HG02642 (cell line): ENCODE measurements at regions not wholly inside any gene's neighbourhood (a gene's known extent, or its start where the extent isn't known, plus 50 kb on each side); places are given as distances from the start of the nearest gene placed in this dataset.
A peak's percentile ranks its signal among the peaks of the same experiment; 100 is the strongest.

Experiments
- ATAC-seq: cut with Tn5 transposase; IDR thresholded peaks from one replicate; pipeline ENCODE4 v1.9.1; 2021; ENCODE audit warnings: mild to moderate bottlenecking; ENCODE audit not compliant: unreplicated experiment, poor library complexity

DNA sequence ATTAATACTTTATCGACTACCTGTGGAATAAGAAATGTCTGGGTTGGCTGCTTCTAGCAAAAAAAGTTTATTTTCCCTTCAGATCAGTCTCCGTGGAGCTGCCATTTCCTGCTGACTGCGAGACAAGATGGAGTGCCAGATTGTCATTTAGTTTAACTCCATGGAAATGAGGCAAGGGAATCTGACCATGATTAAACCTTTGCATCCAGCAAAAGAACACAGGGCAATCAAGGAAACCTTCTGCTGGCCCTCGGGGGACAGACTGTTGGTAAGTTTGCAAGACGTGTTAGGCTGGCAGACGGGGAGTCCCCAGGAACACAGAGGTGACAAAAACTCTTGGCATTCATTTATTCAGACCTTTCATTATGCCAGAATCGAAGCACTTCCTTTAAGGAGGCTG, 52.2 kb upstream of the SPACA1 start:
- ATAC-seq, result no peak

DNA sequence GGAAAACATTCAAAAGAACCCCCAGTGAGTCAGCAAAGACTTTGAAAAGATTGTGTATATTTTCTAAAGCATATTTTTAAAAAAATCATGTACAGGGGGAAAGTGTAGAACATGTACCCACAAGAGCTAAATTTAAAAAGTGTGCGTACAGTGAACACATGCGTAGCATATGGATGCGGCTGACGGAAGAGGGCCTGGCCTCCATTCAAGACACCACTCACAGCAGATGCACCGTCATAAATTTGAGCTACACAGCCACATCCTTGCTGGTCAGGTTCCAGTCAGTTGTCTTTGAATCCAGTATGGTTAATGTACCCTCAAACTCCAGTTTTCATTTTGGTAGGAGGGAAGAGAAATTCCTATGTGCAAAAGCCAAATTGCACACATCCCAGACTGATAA, 54.3 kb upstream of the SPACA1 start:
- ATAC-seq, result no peak

DNA sequence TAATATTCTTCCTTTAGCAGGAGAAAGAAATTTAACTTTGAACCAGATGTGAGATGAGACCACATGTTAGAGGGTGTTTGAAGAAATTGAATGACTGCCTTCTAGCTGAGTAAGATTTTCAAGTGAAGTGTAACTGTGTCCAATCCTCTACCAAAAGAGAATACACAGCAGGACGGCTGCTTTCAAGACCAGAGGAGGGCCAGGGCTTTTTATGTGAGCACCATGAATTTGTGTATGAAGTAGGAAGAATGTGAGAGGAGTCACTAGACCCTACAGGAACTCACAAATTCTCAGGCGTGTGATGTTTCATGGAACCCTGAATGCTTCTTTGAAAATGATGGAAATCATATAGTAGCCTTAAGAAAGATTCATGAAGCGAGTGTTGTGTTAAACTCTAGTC, 56.8 kb upstream of the SPACA1 start:
- ATAC-seq, result no peak

DNA sequence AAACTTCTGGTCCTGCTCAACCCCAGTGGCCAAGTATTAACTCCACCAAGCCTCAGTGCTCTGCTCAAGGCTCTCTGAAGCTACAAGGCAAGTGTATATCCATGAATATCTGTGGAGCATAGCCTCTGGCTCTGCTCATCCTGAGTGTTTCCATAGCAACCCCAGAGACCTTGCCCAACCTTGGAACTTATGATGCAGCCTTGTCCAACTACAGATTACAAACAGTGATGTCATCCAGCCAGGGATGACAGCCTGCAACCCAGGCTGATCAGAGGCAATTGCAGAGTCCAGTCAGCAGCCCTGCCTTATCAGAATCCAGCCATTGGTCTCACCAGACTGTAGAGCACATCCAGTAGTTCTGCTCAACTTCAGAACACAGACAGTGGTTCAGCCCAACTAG, 65.5 kb upstream of the SPACA1 start:
- no peak for ATAC-seq

DNA sequence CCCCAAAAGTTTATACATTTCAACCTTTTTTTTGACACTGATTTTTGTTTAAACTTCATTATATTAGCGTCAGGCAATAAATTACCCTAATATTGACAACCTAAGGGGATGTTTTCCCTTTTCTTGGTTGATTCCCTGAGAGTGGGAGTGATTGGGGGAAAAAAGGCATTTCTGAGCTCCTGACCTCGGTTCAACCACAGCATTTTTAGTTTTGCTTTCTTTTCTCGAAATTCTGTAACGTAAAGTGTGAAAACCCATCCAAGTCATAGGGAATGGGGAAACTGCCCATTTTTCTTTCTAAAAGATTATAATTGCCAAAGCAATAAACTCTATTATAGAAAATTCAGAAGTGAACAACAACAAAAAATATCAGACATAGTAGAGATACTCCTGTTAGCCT, 67.9 kb upstream of the SPACA1 start:
- ATAC-seq, result no peak

DNA sequence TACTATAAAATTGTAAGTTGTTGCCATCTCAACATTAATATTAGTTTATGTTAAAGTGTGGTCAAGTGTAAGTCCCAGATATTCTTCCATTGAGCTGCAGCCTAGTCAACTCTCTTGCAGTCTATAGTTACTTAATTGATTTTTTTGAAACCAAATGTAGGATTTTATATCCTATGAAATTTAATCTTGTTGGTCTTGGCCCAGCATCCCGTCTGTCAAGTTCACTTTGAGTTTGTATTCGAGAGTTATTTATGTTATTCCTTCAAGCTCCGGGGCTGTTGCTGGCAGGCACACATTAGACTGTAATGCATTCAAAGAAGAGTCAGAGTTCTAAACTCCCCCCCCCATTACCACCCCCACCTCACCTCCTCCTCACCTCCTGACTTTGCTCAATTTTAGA, 71.0 kb upstream of the SPACA1 start:
- no peak for ATAC-seq

DNA sequence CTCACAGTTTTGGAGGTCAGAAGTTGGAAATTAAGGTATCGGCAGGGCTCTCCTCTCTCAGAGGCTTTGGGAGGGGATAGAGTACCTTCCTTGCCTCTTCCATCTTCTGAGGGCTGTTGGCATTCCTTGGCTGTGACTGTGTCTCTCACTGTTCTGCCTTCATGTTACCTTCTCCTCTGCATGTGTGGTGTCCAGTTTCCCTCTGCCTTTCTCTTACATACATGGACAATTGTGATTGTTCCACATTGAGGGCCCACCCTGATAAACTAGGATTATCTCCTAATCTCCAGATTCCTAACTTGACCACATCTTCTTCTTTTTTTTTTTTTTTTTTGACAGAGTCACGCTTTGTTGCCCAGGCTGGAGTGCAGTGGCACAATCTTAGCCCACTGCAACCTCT, 72.1 kb upstream of the SPACA1 start:
- ATAC-seq, result no peak

DNA sequence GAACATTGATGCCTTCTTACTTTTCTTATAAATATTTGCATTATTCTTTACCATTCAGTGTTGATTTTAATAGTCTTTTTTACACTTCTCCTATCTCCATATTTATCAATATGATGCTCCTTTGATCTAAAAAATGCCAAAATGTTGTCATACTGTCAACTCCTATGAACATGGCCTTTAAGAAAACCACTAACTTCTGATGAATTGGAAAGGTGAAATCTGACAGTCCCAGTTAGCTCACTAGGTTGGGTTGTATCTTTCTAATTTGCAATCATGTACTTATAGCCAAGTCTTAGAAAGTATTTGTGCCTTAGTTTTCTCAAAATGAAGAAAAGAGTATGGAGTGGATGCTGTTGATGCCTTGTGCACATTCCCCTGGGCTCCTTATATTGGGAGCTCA, 75.4 kb upstream of the SPACA1 start:
- ATAC-seq, result no peak

DNA sequence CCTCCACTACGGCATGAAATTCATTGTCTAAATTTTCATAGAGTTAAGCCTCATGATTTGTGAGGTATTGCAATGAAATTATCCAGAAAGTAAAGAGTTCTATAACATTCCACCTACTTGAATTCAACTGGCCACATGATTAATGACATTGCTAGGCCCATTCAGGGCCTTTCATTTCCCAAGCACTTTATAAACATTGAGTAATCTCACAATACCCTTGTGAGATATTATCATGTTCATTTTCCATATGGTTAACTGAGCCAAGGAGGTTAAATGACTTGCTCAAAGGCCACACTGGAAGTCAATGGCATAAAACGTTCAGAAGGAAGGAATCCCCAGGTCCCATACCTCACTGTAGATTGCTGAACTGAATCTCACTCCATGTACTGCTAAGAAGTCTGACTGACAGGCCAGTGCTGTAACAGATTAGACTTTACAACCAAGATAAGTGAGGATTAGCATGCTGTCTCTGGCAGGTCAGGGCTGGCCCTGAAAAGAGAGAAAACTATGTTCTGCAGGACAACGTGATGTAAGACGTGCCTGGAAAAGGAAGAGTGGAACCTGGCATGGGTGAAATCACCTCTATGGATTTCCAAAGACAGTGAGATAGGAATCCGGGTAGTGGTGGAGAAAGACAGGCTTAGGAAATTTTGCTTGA, 75.9 kb upstream of the SPACA1 start:
- ATAC-seq, result no peak

DNA sequence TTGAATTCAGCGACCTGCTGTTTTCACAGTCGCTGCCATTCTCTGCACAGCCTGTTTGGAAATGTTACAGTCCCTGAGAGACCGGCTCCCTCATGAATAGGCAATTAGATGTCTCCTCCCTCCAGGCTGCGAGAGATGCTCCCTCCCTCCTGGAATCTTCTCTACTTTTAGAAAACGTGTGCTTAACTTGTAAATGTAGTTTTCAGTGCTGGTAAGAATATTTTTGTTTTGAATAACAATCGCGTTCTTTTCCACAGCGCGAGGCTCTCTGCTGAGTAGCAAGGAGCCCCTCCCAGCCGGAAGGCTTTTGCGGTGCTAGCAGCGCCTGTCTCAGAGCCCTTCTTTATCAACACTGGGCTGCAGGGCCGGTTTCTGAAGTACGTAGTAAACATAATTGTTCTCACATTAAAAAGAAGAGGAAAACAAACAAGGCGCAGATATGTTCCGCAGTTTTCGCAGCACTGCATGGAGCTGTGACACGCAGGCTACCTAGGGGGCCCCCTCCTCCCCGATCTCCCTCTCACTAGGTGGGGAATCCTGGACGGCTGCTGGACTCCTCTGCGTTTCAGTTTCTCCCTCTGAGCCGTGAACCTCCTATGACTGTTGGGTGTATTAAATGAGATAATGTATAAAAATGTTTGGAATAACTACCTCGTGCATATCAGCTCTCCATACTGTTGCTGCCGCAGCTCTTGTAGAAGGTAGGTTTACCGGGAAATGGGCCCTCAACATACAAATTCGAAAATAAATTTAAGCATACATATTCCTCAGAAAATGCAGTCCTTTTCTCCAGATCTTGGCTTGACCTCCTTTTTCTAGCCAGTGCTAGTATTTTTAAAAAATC, 79.0 kb upstream of the SPACA1 start:
- ATAC-seq, result peak; percentile 65

DNA sequence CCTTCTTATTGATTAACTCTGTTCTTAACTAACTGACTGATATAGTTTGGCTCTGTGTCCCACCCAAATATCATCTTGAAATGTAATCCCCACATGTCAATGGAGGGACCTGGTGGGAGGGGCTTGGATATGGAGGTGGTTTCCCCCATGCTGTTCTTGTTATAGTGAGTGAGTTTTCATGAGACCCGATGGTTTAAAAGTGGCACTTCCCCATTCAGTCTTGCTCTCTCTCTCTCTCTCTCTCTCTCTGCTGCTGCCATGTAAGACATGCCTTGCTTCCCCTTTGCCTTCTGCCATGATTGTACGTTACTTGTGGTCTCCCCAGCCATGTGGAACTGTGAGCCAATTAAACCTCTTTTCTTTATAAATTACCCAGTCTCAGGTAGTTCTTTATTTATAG, 81.8 kb upstream of the SPACA1 start:
- ATAC-seq, result no peak

DNA sequence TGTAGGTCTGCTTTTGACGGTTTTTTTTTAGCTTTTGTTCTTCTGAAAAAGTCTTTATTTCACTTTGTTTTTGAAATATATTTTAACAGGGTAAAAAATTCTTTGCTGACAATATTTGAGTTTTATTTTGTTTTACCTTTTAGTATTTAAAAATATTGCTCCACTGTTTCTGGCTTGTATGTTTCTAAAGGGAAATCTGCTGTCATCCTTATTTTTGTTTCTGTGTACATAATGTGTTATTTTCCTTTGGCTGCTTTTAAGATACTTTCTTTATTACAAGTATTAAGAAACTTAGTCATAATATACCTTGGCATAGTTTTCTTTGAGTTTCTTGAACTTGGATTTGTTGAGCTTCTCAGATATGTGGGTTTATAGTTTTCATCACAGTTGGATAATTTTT, 88.6 kb upstream of the SPACA1 start:
- ATAC-seq, result no peak

DNA sequence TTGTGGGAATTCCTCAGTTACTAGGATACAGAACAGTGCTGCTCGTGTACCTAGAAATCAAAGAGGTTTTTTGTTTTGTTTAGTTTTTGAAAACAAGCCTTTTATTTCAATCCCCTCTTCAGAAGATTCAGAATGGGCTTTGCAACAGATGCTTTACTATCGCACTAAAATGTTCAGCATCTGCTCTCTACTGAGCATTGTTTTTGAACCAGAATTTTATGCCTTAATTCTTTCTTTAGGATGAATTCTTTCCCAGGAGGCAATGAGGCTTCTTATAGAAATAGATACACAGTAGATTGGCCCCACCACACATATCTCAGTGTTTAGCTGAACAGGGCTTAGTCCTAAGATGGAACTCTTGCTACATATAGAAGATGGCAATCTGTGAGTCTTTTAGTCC, 95.9 kb upstream of the SPACA1 start:
- no peak for ATAC-seq

DNA sequence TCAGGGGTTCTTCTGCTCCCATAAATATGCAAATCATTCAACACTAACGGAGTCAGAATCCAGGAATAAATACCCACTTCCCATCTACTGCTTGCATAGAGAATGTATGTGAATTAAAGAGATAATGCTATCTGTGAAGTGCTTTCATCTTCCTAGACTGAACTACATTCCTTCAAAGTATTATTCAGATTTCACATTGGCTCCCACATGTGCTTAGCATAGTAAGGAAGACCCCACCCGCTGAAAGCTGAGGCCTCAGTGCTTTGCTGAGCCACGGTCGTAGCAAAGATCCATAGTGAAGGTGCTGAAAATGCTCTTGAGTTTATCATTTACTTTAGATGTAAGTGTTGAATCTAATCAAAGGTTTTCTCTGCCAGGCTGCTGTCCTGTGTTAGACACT, 97.0 kb upstream of the SPACA1 start:
- no peak for ATAC-seq

DNA sequence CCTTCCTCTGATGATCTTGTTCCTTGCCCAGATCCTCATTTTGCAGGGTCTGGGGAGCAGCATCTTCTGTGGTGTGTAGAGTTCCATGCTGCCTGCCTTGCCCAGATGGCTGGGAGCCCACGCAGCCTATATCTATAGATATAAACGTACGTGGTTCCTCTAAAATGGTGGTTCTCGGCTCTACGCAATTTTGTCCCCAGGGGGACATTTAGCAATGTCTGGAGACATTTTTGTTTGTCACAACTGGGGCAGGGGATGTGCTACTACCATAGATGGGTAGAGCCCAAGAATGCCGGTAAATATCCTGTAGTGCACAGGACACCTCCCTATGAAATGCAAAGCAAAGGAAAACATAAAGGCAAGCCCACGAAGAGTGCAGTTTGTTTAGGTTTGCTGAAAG, 98.4 kb upstream of the SPACA1 start:
- ATAC-seq, result no peak

DNA sequence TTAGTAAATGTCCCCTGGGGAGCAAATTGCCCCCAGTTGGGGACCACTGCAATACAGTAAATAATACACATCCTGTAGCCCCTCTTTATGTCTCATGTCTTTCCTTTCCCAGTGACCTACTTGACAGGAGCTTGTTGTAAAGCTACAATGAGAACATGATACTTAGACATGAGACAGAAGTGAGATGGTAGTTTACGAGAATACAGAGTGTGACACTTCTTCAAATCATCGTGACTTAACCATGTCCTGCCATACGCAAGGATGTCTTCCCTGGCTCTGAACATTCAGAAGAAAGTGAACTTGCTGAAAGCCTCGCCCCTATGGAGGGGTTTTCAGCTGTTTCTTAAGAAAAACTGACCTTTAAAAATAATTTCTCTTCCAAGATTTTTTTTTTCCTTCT, 101.0 kb upstream of the SPACA1 start:
- no peak for ATAC-seq

DNA sequence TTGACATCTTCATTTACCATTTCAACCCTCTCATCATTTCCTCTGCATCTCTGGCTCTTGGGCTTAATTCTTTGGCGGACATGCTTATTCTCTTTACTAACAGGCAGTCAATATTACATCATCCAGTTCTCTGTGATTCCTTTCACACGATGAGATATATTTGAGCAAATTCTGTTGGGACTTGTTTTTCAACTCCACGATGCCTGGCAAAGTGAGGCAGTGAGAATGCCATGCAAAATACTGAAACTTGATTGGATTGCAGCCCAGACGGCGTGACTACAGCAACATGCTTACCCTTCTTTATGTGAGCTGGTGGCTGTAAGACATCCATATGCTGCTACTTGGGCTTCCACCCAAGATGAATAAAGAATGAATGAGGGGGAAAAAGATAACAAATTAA, 101.7 kb upstream of the SPACA1 start:
- ATAC-seq, result no peak

DNA sequence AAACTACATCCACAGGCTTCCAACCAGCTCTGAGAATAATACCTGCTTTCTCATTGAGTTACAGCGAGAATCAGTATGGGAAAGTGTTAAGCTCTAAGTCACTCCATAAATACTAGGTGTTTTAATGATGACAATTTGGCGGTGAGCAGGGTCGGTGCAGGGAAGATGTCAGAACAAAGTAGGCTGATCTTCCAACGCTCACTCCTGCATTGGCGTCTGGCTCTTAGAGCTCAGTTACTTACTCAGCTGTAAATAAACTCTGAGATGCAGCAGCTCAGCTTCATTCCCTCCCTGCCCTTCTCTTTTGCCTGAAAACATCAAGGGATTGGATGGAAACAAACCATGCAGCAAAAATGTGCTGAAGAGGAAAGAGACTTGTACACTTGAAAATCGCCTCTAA, 102.5 kb upstream of the SPACA1 start:
- ATAC-seq, result no peak

DNA sequence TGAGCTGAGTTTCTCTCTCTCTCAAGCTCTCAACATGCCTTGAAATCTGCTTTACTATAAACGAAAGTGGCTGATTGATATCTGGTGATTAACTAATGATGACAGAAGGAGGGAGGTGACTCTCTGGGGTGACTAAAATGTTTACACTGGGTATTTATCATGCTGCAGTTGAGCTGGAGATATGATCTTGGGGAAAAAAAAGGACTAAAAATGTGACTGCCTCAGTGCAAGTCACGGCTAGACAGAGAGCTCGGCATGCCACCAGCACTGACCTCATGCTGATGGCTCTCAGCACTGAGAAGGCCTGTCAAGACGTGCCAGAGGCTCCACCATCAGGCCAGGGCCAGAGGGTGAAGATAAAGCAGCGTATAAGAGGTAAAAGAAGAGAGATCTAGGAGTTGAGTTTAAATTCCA, 103.1 kb upstream of the SPACA1 start:
- ATAC-seq, result no peak

DNA sequence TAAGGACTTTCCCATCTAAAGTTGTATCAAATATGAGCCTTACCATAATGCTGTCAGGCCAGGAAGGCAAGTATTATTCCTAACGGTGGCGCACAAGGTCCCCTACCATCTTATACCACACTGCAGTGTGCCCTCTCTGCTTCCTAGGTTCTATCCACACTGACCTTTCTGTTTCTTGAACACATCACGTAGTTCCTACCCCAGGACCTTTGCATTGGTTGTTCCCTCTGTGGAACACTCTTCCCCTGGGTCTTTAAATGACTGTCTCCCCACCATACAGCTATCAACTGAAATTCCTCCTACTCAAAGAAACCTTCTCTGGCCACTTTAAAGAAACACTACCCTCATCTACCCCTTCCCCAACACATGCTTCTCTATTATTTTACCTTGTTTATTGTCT, 104.5 kb upstream of the SPACA1 start:
- no peak for ATAC-seq

DNA sequence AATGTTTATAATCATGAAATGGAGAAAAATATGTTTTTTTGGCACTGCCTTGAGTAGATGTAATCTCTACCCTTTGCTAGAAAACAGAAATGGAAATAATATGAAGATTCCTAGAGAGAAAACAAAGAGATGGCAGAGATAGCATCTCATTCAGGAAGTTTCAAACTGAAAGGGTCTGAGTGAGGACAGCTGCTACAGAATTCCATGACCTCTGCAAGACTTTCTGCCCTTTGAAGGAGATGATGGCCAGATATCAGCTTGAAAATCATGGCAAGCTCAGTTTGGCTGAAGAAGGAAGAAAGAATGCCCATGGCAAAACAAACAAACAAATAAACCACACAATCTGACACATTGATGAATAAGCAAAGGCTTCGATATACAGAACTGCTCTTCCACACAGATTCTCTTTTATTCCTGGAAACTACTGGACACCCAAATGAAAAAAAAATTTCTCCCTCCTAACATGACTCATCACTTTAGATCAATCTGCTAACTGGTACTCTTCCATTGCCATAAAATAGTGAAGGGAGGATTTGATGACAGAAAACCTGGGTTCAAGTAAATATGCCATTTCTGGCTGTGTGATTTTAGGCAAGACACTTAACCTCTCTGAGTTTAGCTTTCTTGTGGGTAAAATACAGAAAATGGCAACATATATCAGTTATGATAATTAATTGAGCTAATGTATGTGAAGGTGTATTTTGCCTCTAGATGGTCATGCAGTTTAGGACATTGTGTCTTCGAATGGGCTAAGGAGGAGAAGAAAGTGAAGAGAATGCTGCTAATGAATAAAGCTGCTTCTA, 105.9 kb upstream of the SPACA1 start:
- ATAC-seq, result no peak
